ENCODE measurements at regions not wholly inside any gene's neighbourhood (a gene's known extent, or its start where the extent isn't known, plus 50 kb on each side); places are given as distances from the start of the nearest gene placed in this dataset.

GRCh38 chr6:134517145-134517658 lies 199.3 kb upstream of the SGK1 start:
- no peak for DNase-seq

GRCh38 chr6:134516582-134516981 lies 198.7 kb upstream of the SGK1 start:
- no peak for DNase-seq

- DNase-seq: no peak
Observed at GRCh38 chr6:134515986-134516385, 198.1 kb upstream of the SGK1 start.

- DNase-seq: no peak
Observed at GRCh38 chr6:134512981-134513391, 195.1 kb upstream of the SGK1 start.

- DNase-seq: no peak
Observed at GRCh38 chr6:134511984-134512683, 194.2 kb upstream of the SGK1 start.

GRCh38 chr6:134510920-134511319 lies 193.0 kb upstream of the SGK1 start:
- no peak for DNase-seq

- DNase-seq: no peak
Observed at GRCh38 chr6:134510142-134510541, 192.2 kb upstream of the SGK1 start.

GRCh38 chr6:134508862-134509498 lies 191.1 kb upstream of the SGK1 start:
- DNase-seq: peak; percentile 12

GRCh38 chr6:134506162-134506561 lies 188.2 kb upstream of the SGK1 start:
- no peak for DNase-seq

- DNase-seq: no peak
Observed at GRCh38 chr6:134503585-134504281, 185.8 kb upstream of the SGK1 start.

GRCh38 chr6:134502614-134503549 lies 185.0 kb upstream of the SGK1 start:
- no peak for DNase-seq

GRCh38 chr6:134495890-134496248 lies 178.0 kb upstream of the SGK1 start:
- DNase-seq: no peak

- DNase-seq: no peak
Observed at GRCh38 chr6:134495203-134495889, 177.4 kb upstream of the SGK1 start.

GRCh38 chr6:134493789-134494188 lies 175.9 kb upstream of the SGK1 start:
- DNase-seq: no peak

GRCh38 chr6:134491477-134491876 lies 173.6 kb upstream of the SGK1 start:
- no peak for DNase-seq

GRCh38 chr6:134482593-134483270 lies 164.8 kb upstream of the SGK1 start:
- no peak for DNase-seq

GRCh38 chr6:134481966-134482365 lies 164.1 kb upstream of the SGK1 start:
- no peak for DNase-seq

- no peak for DNase-seq
Observed at GRCh38 chr6:134480593-134480992, 162.7 kb upstream of the SGK1 start.

GRCh38 chr6:134478764-134479399 lies 161.0 kb upstream of the SGK1 start:
- DNase-seq: no peak

GRCh38 chr6:134477991-134478635 lies 160.2 kb upstream of the SGK1 start:
- DNase-seq: no peak

GRCh38 chr6:134474955-134475354 lies 157.0 kb upstream of the SGK1 start:
- DNase-seq: no peak

Measured in activated CD4-positive, alpha-beta T cell treated with anti-CD3 and anti-CD28 coated beads, Interleukin-10, Interleukin-2, amounts not matched to agents 100 ng/mL and 50 ng/mL, durations not matched to agents 16 hours and 8 hours (primary cell).